ENCODE measurements at regions not wholly inside any gene's neighbourhood (a gene's known extent, or its start where the extent isn't known, plus 50 kb on each side); places are given as distances from the start of the nearest gene placed in this dataset.
"Not testable (repeated sequence)": the region's sequence is repeated elsewhere in the genome, so short reads cannot be mapped to it uniquely, and the experiment has no call there.

DNA sequence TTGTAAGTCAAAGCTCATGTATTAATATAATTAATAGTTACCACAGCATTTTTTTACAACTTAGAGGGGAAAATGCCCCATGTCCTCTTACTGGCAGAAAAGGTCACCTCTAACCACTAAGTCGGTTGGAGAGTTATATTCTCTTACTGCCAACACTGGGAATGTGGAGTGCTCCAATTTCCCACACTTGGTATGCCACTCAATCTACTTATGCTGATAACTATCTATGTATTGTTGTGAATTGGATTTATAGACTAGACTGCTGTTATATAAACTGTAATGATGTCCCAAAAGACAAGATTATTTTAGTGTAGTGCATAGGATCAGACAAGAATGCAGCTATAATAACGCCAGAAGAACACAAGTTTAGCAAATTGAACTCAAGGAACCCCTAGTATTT, 2385.2 kb upstream of the C9orf72 start:
- DNase-seq, result no peak

- DNase-seq, result no peak
These were observed 2392.6 kb upstream of the C9orf72 start for GRCh38 chr9:29965834-29966233.

DNA sequence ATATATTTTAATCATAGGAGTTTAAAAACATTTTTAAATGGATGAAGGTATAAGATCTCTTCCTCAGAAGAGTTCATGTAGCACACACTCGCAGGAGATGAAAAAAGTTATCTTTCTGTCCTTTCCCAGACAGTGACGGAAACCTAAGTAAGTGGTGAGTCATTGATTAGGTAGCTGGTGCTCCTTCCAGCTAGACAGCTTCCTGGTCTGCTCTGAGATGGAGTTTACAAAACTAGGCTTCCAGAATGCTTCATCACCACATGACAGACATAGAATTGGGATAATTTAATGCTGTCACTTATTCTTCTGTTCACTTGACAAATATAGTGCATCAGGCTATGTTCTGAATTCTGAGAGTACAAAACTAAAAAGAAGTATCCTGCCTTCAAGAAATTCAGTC, 2393.0 kb upstream of the C9orf72 start:
- DNase-seq, result no peak

GRCh38 chr9:29968831-29969230, 2395.6 kb upstream of the C9orf72 start:
- no peak for DNase-seq

DNA sequence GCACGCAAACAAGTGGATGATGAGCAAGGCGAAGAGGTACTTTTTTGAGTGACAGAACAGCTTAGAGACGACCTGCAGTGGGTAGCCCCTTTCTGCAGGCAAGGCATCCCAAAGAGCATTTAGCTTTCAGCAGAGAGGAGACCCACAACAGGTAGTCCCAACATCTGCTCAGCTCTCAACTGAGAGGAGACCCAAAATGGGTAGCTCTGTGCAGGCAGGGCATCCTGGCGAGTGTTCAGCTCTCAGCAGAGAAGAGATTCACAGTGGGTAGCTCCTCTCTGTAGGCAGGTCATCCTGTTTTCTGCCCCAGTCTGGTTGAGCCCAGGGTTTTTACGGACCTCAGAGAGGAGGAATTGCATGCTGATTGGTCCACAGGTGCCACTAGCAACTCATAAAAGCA, 2396.1 kb upstream of the C9orf72 start:
- DNase-seq, result no peak

GRCh38 chr9:29969856-29970647, 2396.8 kb upstream of the C9orf72 start:
- no peak for DNase-seq

DNA sequence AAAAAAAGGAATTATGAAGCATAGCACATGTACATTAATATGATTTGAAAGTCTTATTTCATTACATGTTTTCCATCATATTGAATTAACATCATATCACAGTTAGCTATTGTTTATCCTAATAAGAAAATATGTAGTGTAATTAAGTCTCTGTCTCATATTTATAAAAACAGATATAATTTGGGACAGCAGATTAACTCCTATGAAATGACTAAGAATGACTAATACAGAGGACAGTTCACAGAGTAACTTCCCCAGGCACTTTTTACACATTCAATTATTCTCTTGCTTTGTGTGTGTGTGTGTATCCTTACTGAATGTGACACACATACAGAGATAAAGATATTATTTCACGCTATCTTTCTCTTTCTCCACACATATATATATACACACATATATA, 2400.9 kb upstream of the C9orf72 start:
- no peak for DNase-seq

- peak; percentile 81 for DNase-seq
These were observed 2403.7 kb upstream of the C9orf72 start for GRCh38 chr9:29976981-29977380.

DNA sequence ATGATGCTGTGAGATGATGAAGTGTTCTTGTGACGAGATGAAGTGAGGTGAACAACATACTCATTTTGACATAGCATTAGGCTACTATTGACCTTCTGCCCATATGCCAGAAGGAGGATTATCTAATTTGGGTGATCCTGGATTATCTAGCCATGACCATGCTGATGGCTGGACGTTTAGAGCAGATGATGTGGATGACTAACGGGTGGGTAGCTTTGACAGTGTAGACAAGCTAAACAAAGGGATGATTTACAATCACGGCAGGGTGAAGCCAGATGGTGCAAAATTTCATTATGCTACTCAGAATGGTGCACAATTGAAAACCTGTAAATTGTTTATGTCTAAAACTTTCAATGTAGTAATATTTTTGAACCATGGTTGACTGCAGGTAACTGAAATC, 2403.4 kb upstream of the ACO1 start:
- DNase-seq, result peak; percentile 97

- DNase-seq, result no peak
These were observed 2384.8 kb upstream of the ACO1 start for GRCh38 chr9:29999645-30000044.

DNA sequence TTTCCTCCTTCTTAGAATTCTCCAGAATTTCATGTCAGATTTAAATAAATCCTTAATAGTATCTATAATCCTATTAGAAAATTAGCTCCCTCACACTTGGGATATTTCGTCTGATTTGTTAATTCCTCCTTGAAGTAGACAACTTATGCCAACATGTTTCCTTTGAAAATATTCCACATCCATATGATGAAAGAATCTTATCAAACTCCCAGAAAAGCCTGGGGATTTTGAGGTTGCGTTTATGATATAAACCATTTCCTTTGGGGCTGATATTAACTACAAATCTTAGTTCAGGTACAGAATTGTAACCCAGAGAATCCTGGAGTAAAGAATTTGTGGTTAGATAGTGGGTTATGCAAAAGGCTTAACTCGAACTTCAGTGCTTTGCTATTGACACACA, 2373.8 kb upstream of the ACO1 start:
- DNase-seq, result peak; percentile 1

- no peak for DNase-seq
These were observed 2371.8 kb upstream of the ACO1 start for GRCh38 chr9:30012622-30013021.

- no peak for DNase-seq
These were observed 2369.4 kb upstream of the ACO1 start for GRCh38 chr9:30015073-30015472.

- DNase-seq, result no peak
These were observed 2364.3 kb upstream of the ACO1 start for GRCh38 chr9:30020161-30020560.

DNA sequence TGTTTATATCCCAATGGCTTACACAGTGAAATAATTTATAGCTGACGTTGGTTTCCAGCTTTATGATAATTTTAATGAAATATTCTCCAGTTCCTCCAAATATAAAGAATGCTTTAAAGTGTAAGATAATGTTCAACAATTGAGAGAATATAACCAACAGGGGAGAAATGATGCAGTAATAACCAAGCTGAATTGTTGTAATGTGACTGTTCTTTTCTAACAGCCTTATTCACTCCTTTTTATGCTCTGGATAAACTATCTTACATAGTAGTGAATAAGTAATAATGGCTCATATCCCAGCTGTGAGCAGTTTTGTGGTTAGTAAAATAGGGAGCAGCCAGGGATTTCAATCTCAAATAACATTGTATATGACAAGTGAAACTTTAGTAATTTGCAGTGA, 2348.7 kb upstream of the ACO1 start:
- DNase-seq, result no peak

GRCh38 chr9:30036558-30036957, 2347.9 kb upstream of the ACO1 start:
- DNase-seq, result no peak

DNA sequence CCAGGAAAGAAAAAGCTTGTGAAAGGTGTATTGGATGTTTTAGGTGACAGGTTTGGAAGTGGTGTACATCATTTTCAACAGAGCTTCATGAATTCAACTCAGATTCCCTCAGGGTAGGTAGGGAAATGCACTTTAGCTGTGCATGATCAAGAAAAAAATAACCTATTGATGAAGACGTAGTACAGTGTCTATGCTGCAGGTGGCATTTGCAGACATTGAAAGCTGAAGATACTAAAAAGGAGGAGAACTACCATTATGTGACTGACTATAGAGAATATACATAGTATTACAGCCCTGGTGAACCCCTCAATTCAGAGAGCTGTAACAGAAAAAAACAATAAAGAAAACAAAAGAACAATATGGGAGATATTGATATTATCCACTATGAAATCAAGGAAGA, 2344.7 kb upstream of the ACO1 start:
- no peak for DNase-seq

DNA sequence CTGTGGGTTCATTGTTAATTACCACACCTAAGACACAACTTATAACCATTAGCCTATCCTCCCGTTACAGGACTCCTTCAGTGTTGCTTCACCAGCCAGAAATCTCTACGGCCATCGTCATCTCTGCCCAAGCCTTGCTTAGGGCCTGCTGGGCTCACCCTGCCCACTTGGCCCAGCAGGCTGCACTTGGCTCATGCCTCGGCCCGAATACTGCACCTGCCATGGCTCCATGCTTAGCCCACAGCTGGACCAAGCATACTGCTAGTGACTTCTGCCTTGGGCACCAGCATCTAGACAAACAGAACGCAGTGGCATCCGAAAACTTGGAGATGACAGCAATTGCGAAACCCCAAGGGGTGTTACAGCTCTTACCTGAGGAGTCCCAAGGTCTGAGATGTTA, 2336.0 kb upstream of the ACO1 start:
- DNase-seq, result no peak

DNA sequence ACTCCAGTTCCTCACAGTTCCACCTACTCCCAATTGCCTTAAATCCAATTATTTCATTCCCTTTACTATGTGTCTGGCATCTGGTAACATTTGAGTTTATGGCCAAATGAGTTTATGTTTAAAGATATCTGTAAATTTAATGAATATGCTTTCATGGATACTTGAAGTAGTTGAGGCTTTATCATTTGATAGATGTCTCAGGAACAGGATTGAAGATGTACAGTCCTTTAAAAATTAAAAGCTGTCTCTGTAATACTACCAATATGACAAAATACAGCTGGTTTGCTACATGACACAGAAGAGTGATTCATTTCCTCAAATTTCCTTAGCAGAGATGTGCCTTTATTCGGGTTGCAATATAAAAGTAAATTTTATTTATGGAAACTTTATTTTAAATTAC, 2326.0 kb upstream of the ACO1 start:
- DNase-seq, result peak; percentile 5

DNA sequence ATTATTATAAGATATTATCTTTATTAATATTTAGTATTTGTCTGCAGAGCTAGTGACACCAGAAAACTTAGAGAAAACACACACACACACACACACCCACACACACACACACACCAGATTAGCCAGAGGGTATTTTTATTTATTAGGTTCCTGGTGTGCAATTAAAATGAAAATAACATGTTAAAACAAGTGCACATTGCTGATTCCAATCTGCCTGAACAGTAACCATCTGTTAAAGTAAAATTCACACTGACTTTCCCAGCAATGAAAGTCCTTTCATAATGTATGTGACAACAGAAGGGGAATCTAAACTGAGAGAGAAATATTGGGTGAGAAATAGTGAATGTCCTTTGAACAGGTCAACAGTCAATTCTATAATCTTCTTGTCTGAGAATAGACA, 2323.5 kb upstream of the ACO1 start:
- DNase-seq, result no peak

DNA sequence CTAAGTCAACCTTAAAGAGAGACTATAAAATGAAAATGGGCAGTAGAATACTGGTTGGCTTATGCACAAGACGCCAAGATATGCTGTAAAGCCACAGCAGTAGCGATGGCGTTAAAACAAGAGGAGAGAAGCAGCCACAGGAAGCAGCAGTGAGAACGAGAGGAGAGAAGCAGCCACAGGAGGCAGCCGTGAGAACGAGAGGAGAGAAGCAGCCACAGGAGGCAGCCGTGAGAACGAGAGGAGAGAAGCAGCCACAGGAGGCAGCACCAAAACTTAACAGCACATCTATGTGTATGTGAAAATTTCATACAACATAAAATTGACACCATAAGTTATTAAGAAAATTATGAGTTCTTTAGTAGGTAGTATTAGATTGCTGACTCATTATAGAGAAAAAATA, 2318.6 kb upstream of the ACO1 start:
- no peak for DNase-seq

DNA sequence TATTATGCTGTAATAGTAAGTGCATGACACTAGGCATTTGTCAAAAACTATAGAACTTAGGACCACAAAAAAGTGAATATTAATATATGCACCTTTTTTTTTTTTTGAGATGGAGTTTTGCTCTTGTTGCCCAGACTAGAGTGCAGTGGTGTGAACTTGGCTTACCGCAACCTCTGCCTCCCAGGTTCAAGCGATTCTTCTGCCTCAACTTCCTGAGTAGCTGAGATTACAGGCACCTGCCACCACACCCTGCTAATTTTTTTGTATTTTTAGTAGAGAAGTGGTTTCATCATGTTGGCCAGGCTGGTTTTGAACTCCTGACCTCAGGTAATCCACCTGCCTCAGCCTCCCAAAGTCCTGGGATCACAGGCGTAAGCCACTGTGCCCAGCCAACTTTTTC, 2315.2 kb upstream of the ACO1 start:
- not testable (repeated sequence) for DNase-seq

GRCh38 chr9:30075022-30075421, 2309.4 kb upstream of the ACO1 start:
- DNase-seq, result no peak

GRCh38 chr9:30075451-30076199, 2308.8 kb upstream of the ACO1 start:
- no peak for DNase-seq

GRCh38 chr9:30078195-30078594, 2306.2 kb upstream of the ACO1 start:
- DNase-seq, result no peak

Data from NCI-H82 (cell line).